Lower leg skin (tissue), 3 donors: ENCODE measurements at regions not wholly inside any gene's neighbourhood (a gene's known extent, or its start where the extent isn't known, plus 50 kb on each side); places are given as distances from the start of the nearest gene placed in this dataset.

Experiments used
- POLR2A ChIP-seq, 2 donors: fragments of 450-650 bp; IDR thresholded peaks; one replicate each; pipeline ENCODE4 v1.6.1; 2016 to 2017; ENCODE audit warnings: antibody characterized with exemption in 2 of 2, mild to moderate bottlenecking in 1 of 2, moderate library complexity in 1 of 2
- TF ChIP-seq, protein P1 (sequence below), 3 donors: fragments of 450-650 bp; IDR thresholded peaks; one replicate each; pipeline ENCODE4 v1.5.1; 2016; ENCODE audit warnings: antibody characterized with exemption in 3 of 3, mild to moderate bottlenecking in 3 of 3, moderate library complexity in 2 of 3

DNA sequence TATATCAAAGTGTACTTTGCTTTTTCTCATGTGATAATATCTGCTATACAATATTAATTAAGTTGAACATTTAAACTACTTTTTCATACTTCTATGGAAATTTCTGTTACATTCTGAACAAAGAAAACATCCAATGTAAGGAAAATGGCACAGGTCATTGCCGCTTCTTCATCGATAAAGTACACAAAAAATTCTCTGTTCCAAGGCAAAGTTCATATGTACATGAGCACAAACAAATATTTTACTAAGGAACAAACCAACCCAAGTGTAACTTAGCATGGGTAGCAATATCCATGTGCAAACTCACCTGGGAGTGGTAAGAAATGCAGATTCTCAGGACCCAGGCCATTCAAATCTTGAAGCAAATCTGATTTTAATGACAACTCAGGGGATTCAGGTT lies 139.8 kb downstream of the TMEM161B start:
- TF ChIP-seq, protein P1, sequence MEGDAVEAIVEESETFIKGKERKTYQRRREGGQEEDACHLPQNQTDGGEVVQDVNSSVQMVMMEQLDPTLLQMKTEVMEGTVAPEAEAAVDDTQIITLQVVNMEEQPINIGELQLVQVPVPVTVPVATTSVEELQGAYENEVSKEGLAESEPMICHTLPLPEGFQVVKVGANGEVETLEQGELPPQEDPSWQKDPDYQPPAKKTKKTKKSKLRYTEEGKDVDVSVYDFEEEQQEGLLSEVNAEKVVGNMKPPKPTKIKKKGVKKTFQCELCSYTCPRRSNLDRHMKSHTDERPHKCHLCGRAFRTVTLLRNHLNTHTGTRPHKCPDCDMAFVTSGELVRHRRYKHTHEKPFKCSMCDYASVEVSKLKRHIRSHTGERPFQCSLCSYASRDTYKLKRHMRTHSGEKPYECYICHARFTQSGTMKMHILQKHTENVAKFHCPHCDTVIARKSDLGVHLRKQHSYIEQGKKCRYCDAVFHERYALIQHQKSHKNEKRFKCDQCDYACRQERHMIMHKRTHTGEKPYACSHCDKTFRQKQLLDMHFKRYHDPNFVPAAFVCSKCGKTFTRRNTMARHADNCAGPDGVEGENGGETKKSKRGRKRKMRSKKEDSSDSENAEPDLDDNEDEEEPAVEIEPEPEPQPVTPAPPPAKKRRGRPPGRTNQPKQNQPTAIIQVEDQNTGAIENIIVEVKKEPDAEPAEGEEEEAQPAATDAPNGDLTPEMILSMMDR (IDR thresholded peaks at IDR 0.05) = no peak
- TF ChIP-seq POLR2A (IDR thresholded peaks at IDR 0.05) = no peak
